ENCODE measurements at regions not wholly inside any gene's neighbourhood (a gene's known extent, or its start where the extent isn't known, plus 50 kb on each side); places are given as distances from the start of the nearest gene placed in this dataset.

DNA sequence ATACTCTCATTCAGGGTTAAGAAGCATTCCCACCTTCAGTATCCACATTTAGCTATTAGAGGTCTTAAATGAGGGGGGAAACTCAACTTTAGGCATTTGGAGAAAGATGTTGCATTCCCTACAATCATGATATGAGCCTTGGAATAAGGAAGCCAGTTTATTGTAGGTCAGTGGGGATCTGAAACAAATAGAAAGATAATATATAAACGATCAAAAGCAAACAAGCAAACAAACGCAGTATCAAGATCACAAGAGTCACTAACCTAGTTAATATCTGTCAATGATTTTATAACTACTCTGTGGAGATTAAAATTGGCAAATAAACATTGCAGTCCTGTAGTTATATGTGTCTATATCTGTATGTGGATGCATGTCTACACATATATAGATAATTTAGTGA, 152.4 kb upstream of the LRATD1 start:
- TF ChIP-seq, protein P1, sequence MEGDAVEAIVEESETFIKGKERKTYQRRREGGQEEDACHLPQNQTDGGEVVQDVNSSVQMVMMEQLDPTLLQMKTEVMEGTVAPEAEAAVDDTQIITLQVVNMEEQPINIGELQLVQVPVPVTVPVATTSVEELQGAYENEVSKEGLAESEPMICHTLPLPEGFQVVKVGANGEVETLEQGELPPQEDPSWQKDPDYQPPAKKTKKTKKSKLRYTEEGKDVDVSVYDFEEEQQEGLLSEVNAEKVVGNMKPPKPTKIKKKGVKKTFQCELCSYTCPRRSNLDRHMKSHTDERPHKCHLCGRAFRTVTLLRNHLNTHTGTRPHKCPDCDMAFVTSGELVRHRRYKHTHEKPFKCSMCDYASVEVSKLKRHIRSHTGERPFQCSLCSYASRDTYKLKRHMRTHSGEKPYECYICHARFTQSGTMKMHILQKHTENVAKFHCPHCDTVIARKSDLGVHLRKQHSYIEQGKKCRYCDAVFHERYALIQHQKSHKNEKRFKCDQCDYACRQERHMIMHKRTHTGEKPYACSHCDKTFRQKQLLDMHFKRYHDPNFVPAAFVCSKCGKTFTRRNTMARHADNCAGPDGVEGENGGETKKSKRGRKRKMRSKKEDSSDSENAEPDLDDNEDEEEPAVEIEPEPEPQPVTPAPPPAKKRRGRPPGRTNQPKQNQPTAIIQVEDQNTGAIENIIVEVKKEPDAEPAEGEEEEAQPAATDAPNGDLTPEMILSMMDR (IDR thresholded peaks at IDR 0.05) = no peak
- TF ChIP-seq POLR2AphosphoS5 (IDR thresholded peaks at IDR 0.05) = no peak
